Neuronal stem cell (in vitro differentiated cells): ENCODE measurements at regions not wholly inside any gene's neighbourhood (a gene's known extent, or its start where the extent isn't known, plus 50 kb on each side); places are given as distances from the start of the nearest gene placed in this dataset.
A peak's percentile ranks its signal among the peaks of the same experiment; 100 is the strongest.

Source experiments
- DNase-seq: peaks from one replicate; pipeline ENCODE4 v3.0.0-alpha.2; 2013; ENCODE audit warnings: low spot score
- H2AFZ ChIP-seq: one replicate; pipeline ENCODE4 v1.6.1; 2013; ENCODE audit warnings: mild to moderate bottlenecking, low read length, inconsistent platforms
- H2AK5ac ChIP-seq: 2 replicates; pipeline ENCODE4 v1.6.1; 2013; ENCODE audit warnings: low read depth, mild to moderate bottlenecking, inconsistent platforms, low read length, moderate library complexity, mixed read lengths
- H2BK120ac ChIP-seq: 2 replicates; pipeline ENCODE4 v1.6.1; 2013; ENCODE audit warnings: low read depth, mild to moderate bottlenecking, inconsistent platforms, low read length, moderate library complexity, mixed read lengths
- H2BK12ac ChIP-seq: one replicate; pipeline ENCODE4 v1.6.1; 2013; ENCODE audit warnings: low read length, inconsistent platforms
- H2BK15ac ChIP-seq: 2 replicates; pipeline ENCODE4 v1.6.1; 2013; ENCODE audit warnings: mild to moderate bottlenecking, low read length, inconsistent platforms, mixed read lengths
- H2BK5ac ChIP-seq: one replicate; pipeline ENCODE4 v1.6.1; 2013; ENCODE audit warnings: inconsistent platforms, mild to moderate bottlenecking, low read length, moderate library complexity
- H3K14ac ChIP-seq: one replicate; pipeline ENCODE4 v1.6.1; 2013; ENCODE audit warnings: low read length, inconsistent platforms
- H3K18ac ChIP-seq: 2 replicates; pipeline ENCODE4 v1.6.1; 2013; ENCODE audit warnings: low read length, inconsistent platforms
- H3K23ac ChIP-seq: 2 replicates; pipeline ENCODE4 v1.6.1; 2013; ENCODE audit warnings: low read depth, mild to moderate bottlenecking, mixed read lengths, low read length, inconsistent platforms; ENCODE audit not compliant: poor library complexity
- H3K27ac ChIP-seq: replicated peaks from 3 replicates; pipeline ENCODE4 v1.5.1; 2013; ENCODE audit warnings: low read length, inconsistent platforms
- H3K27me3 ChIP-seq, 3 experiments: 2 replicates each; pipeline ENCODE4 v1.6.1; 2013; ENCODE audit warnings: low read length in 3 of 3, mild to moderate bottlenecking in 2 of 3, inconsistent platforms in 1 of 3, low read depth in 1 of 3, mixed read lengths in 1 of 3, moderate library complexity in 1 of 3; ENCODE audit not compliant: control insufficient read depth in 3 of 3, insufficient read depth in 3 of 3
- H3K36me3 ChIP-seq, 2 donors: replicated peaks in 1 of 2; 2 replicates each; pipeline ENCODE4 v1.6.1; 2013; ENCODE audit warnings: low read length in 2 of 2; ENCODE audit not compliant: control insufficient read depth in 2 of 2, insufficient read depth in 2 of 2
- H3K4ac ChIP-seq: 2 replicates; pipeline ENCODE4 v1.6.1; 2013; ENCODE audit warnings: inconsistent platforms, mild to moderate bottlenecking, low read length, moderate library complexity
- H3K4me1 ChIP-seq, 2 donors: 1 replicate in 1 of 2; 2 replicates in 1 of 2; pipeline ENCODE4 v1.6.1; 2013; ENCODE audit warnings: low read length in 2 of 2, low read depth in 1 of 2; ENCODE audit not compliant: control insufficient read depth in 2 of 2, insufficient read depth in 1 of 2
- H3K4me2 ChIP-seq: one replicate; pipeline ENCODE4 v1.6.1; 2013; ENCODE audit warnings: mild to moderate bottlenecking, low read length, inconsistent platforms; ENCODE audit not compliant: insufficient read depth, poor library complexity, severe bottlenecking
- H3K4me3 ChIP-seq, 2 donors: 2 replicates each; pipeline ENCODE4 v1.5.1; 2013; ENCODE audit warnings: low read length in 2 of 2, mild to moderate bottlenecking in 2 of 2, inconsistent platforms in 1 of 2, moderate library complexity in 1 of 2
- H3K79me1 ChIP-seq: one replicate; pipeline ENCODE4 v1.6.1; 2013; ENCODE audit warnings: low read depth, mild to moderate bottlenecking, inconsistent platforms, low read length, moderate library complexity
- H3K9ac ChIP-seq: one replicate; pipeline ENCODE4 v1.6.1; 2013; ENCODE audit warnings: mild to moderate bottlenecking, low read depth, low read length, inconsistent platforms; ENCODE audit not compliant: poor library complexity
- H3K9me3 ChIP-seq, 2 donors: replicated peaks in 1 of 2; 2 replicates each; pipeline versions ENCODE3 to v1.6.1; 2013; ENCODE audit warnings: low read length in 2 of 2, mild to moderate bottlenecking in 2 of 2, inconsistent platforms in 1 of 2, low read depth in 1 of 2, mixed read lengths in 1 of 2, moderate library complexity in 1 of 2; ENCODE audit not compliant: control insufficient read depth in 2 of 2, insufficient read depth in 1 of 2
- H4K8ac ChIP-seq: one replicate; pipeline ENCODE4 v1.6.1; 2013; ENCODE audit warnings: low read depth, mild to moderate bottlenecking, inconsistent platforms, low read length, moderate library complexity
- H4K91ac ChIP-seq: one replicate; pipeline ENCODE4 v1.6.1; 2013; ENCODE audit warnings: low read length, low read depth, mild to moderate bottlenecking, inconsistent platforms; ENCODE audit not compliant: poor library complexity
- WGBS, 2 donors: extraction: QIAGEN DNeasy Blood & Tissue Kit; methylation state at CpG; one replicate each; pipeline ENCODE4 v1.1.7; 2013; ENCODE audit warnings: missing lambda C conversion rate in 2 of 2, mixed read lengths in 1 of 2; ENCODE audit not compliant: insufficient read length in 2 of 2, insufficient replicate concordance in 1 of 2; ENCODE audit errors: extremely low coverage in 2 of 2; 5-methylcytosine and 5-hydroxymethylcytosine counted together

- Histone ChIP-seq H2BK120ac (no peak overlapping the region), H4K8ac (no peak overlapping the region), H3K4me3 (no peak overlapping the region), H2AK5ac (peak overlapping the region; percentile 88), H3K23ac (no peak overlapping the region), H2BK5ac (no peak overlapping the region), H4K91ac (no peak overlapping the region), H3K4me1 (peaks cover 0 to 4% of the 10 kb centered on the region in 2 donors), H3K79me1 (no peaks in the 10 kb centered on the region), H3K9me3 (peaks cover 0 to 6% of the 10 kb centered on the region in 2 donors), H2BK15ac (no peak overlapping the region), H3K27me3 (peaks cover 0 to 6% (median 0%) of the 10 kb centered on the region in 3 experiments), H3K36me3 (no peaks in the 10 kb centered on the region), H3K9ac (no peak overlapping the region), H3K4ac (no peak overlapping the region), H3K14ac (no peak overlapping the region), H2BK12ac (no peak overlapping the region), H3K18ac (no peak overlapping the region), H3K4me2 (no peak overlapping the region), H2AFZ (no peak overlapping the region), H3K27ac (no peak overlapping the region)
- no CpG with 5 or more reads among the region's 10 CpGs for WGBS, 2 donors
- no peak for DNase-seq
Measured at GRCh38 chr9:135230817-135231520, 143.5 kb downstream of the OLFM1 start.

- Histone ChIP-seq H3K9ac (no peak overlapping the region), H3K36me3 (no peaks in the 10 kb centered on the region), H2BK15ac (no peak overlapping the region), H3K4me1 (no peaks in the 10 kb centered on the region), H3K27me3 (peaks cover 0 to 12% (median 0%) of the 10 kb centered on the region in 3 experiments), H3K14ac (no peak overlapping the region), H3K23ac (no peak overlapping the region), H3K79me1 (no peaks in the 10 kb centered on the region), H4K91ac (no peak overlapping the region), H2BK12ac (no peak overlapping the region), H3K27ac (no peak overlapping the region), H2BK5ac (no peak overlapping the region), H3K4me3 (no peak overlapping the region), H3K9me3 (no peaks in the 10 kb centered on the region), H3K18ac (no peak overlapping the region), H3K4me2 (no peak overlapping the region), H3K4ac (no peak overlapping the region), H2AK5ac (no peak overlapping the region), H2AFZ (no peak overlapping the region), H2BK120ac (no peak overlapping the region), H4K8ac (no peak overlapping the region)
- no peak for DNase-seq
- no CpG with 5 or more reads among the region's 20 CpGs for WGBS, 2 donors
Measured at GRCh38 chr9:135239100-135239768, 151.8 kb downstream of the OLFM1 start.

- H2BK15ac ChIP-seq, result no peak overlapping the region
- no peak for DNase-seq
- no peak overlapping the region for H2BK5ac ChIP-seq
- no peak overlapping the region for H3K14ac ChIP-seq
- no peak overlapping the region for H2BK12ac ChIP-seq
- H3K23ac ChIP-seq, result no peak overlapping the region
- H2AK5ac ChIP-seq, result no peak overlapping the region
- H3K9ac ChIP-seq, result no peak overlapping the region
- H3K27ac ChIP-seq, result no peak overlapping the region
- H3K9me3 ChIP-seq, result no peaks in the 10 kb centered on the region
- H2BK120ac ChIP-seq, result no peak overlapping the region
- H3K18ac ChIP-seq, result no peak overlapping the region
- no peaks in the 10 kb centered on the region for H3K79me1 ChIP-seq
- H3K4me1 ChIP-seq, result no peaks in the 10 kb centered on the region
- no peaks in the 10 kb centered on the region for H3K36me3 ChIP-seq
- no peak overlapping the region for H2AFZ ChIP-seq
- no peak overlapping the region for H3K4me2 ChIP-seq
- H3K4me3 ChIP-seq, result no peak overlapping the region
- H3K4ac ChIP-seq, result no peak overlapping the region
- H4K8ac ChIP-seq, result no peak overlapping the region
- no peak overlapping the region for H4K91ac ChIP-seq
- peaks cover 0 to 12% (median 0%) of the 10 kb centered on the region in 3 experiments for H3K27me3 ChIP-seq
- WGBS, 2 donors, result no CpG with 5 or more reads among the region's 6 CpGs
Measured at GRCh38 chr9:135239769-135240141, 152.3 kb downstream of the OLFM1 start.

GRCh38 chr9:135240222-135240621, 152.8 kb downstream of the OLFM1 start:
- Histone ChIP-seq H3K27ac (no peak overlapping the region), H3K9ac (no peak overlapping the region), H3K4me1 (no peaks in the 10 kb centered on the region), H3K4ac (no peak overlapping the region), H3K9me3 (no peaks in the 10 kb centered on the region), H3K27me3 (peaks cover 0 to 12% (median 0%) of the 10 kb centered on the region in 3 experiments), H2AFZ (no peak overlapping the region), H2BK15ac (no peak overlapping the region), H3K18ac (no peak overlapping the region), H3K36me3 (no peaks in the 10 kb centered on the region), H3K4me2 (no peak overlapping the region), H4K91ac (no peak overlapping the region), H2BK12ac (no peak overlapping the region), H3K79me1 (no peaks in the 10 kb centered on the region), H2BK120ac (no peak overlapping the region), H3K23ac (no peak overlapping the region), H2BK5ac (no peak overlapping the region), H3K4me3 (no peak overlapping the region), H4K8ac (no peak overlapping the region), H3K14ac (no peak overlapping the region), H2AK5ac (no peak overlapping the region)
- no CpG with 5 or more reads among the region's 6 CpGs for WGBS, 2 donors
- no peak for DNase-seq
